Mammary epithelial cell (primary cell): ENCODE measurements at regions not wholly inside any gene's neighbourhood (a gene's known extent, or its start where the extent isn't known, plus 50 kb on each side); places are given as distances from the start of the nearest gene placed in this dataset.
"Not testable (repeated sequence)": the region's sequence is repeated elsewhere in the genome, so short reads cannot be mapped to it uniquely, and the experiment has no call there.

ENCODE experiments used
- EZH2 ChIP-seq: IDR thresholded peaks from 2 replicates; pipeline ENCODE4 v1.6.1; 2012; ENCODE audit warnings: low read length, inconsistent platforms, borderline replicate concordance
- TF ChIP-seq, protein P1 (sequence below), 2 donors: IDR thresholded peaks in 1 of 2; conservative IDR thresholded peaks in 1 of 2; 2 replicates each; pipeline ENCODE4 v1.5.1; 2011 to 2012; ENCODE audit warnings: inconsistent platforms in 2 of 2, low read length in 2 of 2, mild to moderate bottlenecking in 2 of 2, control low read depth in 1 of 2, low read depth in 1 of 2; ENCODE audit not compliant: insufficient read depth in 1 of 2; ENCODE audit errors: extremely low read depth in 1 of 2

- not testable (repeated sequence) for TF ChIP-seq EZH2
- TF ChIP-seq, protein P1, sequence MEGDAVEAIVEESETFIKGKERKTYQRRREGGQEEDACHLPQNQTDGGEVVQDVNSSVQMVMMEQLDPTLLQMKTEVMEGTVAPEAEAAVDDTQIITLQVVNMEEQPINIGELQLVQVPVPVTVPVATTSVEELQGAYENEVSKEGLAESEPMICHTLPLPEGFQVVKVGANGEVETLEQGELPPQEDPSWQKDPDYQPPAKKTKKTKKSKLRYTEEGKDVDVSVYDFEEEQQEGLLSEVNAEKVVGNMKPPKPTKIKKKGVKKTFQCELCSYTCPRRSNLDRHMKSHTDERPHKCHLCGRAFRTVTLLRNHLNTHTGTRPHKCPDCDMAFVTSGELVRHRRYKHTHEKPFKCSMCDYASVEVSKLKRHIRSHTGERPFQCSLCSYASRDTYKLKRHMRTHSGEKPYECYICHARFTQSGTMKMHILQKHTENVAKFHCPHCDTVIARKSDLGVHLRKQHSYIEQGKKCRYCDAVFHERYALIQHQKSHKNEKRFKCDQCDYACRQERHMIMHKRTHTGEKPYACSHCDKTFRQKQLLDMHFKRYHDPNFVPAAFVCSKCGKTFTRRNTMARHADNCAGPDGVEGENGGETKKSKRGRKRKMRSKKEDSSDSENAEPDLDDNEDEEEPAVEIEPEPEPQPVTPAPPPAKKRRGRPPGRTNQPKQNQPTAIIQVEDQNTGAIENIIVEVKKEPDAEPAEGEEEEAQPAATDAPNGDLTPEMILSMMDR (conservative IDR thresholded peaks at IDR 0.05 in 1 of 2, IDR thresholded peaks at IDR 0.05 in 1 of 2; ENCODE audit: extremely low read depth in 1 of 2, insufficient read depth in 1 of 2, low read depth in 1 of 2, low read length in 2 of 2): not testable (repeated sequence)
Observed at GRCh38 chr2:89113286-89113685, 421.8 kb downstream of the RPIA start.
